Gastrocnemius medialis (tissue), 4 donors: ENCODE measurements at regions not wholly inside any gene's neighbourhood (a gene's known extent, or its start where the extent isn't known, plus 50 kb on each side); places are given as distances from the start of the nearest gene placed in this dataset.

Experiments used
- ATAC-seq, 2 donors: fragments of 150-250 bp; one replicate each; pipeline ENCODE4 v1.9.1; 2016
- DNase-seq, 2 donors: peaks; one replicate each; pipeline ENCODE4 v3.0.0-alpha.2; 2019
- H3K27ac ChIP-seq, 4 donors: fragments of 200-600 bp; sonication (generic); 1 replicate in 1 of 4; 2 replicates in 3 of 4; pipeline ENCODE4 v1.5.1; 2016 to 2018; ENCODE audit warnings: mild to moderate bottlenecking in 2 of 4, moderate library complexity in 1 of 4
- H3K27me3 ChIP-seq, 3 donors: fragments of 200-600 bp; sonication (generic) in 2 of 3; 1 replicate in 1 of 3; 2 replicates in 2 of 3; pipeline versions ENCODE4 v1.5.1 to v1.6.0; 2016 to 2019; ENCODE audit warnings: mild to moderate bottlenecking in 1 of 3, moderate library complexity in 1 of 3
- H3K36me3 ChIP-seq, 2 donors: fragments of 200-600 bp; sonication (generic) in 1 of 2; one replicate each; pipeline ENCODE4 v1.5.1; 2017 to 2018
- H3K4me1 ChIP-seq, 2 donors: fragments of 200-600 bp; sonication (generic) in 1 of 2; one replicate each; pipeline ENCODE4 v1.5.1; 2016 to 2017; ENCODE audit warnings: mild to moderate bottlenecking in 2 of 2
- H3K4me3 ChIP-seq, 4 donors: fragments of 200-600 bp; sonication (generic) in 3 of 4; 1 replicate in 1 of 4; 2 replicates in 3 of 4; pipeline ENCODE4 v1.5.1; 2016 to 2019; ENCODE audit warnings: mild to moderate bottlenecking in 2 of 4
- H3K9me3 ChIP-seq, 3 donors: fragments of 200-600 bp; sonication (generic) in 2 of 3; 1 replicate in 1 of 3; 2 replicates in 2 of 3; pipeline ENCODE4 v1.5.1; 2016 to 2019
- POLR2A ChIP-seq, 2 donors: fragments of 450-650 bp; IDR thresholded peaks; one replicate each; pipeline ENCODE4 v1.6.1; 2017; ENCODE audit warnings: antibody characterized with exemption in 2 of 2, mild to moderate bottlenecking in 2 of 2, moderate library complexity in 2 of 2
- in situ Hi-C, 4 donors: fragments of 200-750 bp; cut with MboI; loops; one replicate each; pipeline versions ENCODE4 v1.15.0 to v1.8.0; 2017; ENCODE audit warnings: low sequenced_read_pairs in 4 of 4
- intact Hi-C: fragments of 100-400 bp; cut with DNase I; formaldehyde crosslinking; loops from one replicate; pipeline ENCODE4 v1.15.1; 2023; ENCODE audit warnings: low total_unique reads
- TF ChIP-seq, protein P1 (sequence below), 5 experiments: fragments of 450-650 bp in 3 of 5; fragments of 200-600 bp in 2 of 5; sonication (generic) in 2 of 5; IDR thresholded peaks in 4 of 5; conservative IDR thresholded peaks in 1 of 5; 1 replicate in 4 of 5; 2 replicates in 1 of 5; pipeline ENCODE4 v1.5.1; 2016 to 2019; ENCODE audit warnings: antibody characterized with exemption in 5 of 5, mild to moderate bottlenecking in 3 of 5, moderate library complexity in 3 of 5

DNA sequence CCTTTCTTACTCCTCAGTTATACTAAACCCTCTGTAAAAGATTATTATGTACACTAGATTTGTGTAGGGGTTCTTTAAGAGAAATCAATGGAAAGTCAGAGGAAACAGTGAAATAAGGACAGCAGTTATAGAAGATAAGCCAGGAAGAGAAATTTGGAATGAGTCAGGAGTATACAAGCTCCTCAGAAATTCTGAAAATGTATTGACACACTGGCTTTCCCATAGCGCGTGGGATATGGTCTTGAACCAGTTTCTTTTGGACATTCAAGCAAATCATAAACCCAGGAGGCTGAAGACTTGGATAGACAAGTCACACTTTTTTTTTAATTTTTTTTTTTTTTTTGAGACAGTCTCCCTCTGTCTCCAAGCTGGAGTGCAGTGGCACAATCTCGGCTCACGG lies 316.1 kb upstream of the MMADHC start:
- TF ChIP-seq POLR2A (IDR thresholded peaks at IDR 0.05), result no peak
- TF ChIP-seq, protein P1, sequence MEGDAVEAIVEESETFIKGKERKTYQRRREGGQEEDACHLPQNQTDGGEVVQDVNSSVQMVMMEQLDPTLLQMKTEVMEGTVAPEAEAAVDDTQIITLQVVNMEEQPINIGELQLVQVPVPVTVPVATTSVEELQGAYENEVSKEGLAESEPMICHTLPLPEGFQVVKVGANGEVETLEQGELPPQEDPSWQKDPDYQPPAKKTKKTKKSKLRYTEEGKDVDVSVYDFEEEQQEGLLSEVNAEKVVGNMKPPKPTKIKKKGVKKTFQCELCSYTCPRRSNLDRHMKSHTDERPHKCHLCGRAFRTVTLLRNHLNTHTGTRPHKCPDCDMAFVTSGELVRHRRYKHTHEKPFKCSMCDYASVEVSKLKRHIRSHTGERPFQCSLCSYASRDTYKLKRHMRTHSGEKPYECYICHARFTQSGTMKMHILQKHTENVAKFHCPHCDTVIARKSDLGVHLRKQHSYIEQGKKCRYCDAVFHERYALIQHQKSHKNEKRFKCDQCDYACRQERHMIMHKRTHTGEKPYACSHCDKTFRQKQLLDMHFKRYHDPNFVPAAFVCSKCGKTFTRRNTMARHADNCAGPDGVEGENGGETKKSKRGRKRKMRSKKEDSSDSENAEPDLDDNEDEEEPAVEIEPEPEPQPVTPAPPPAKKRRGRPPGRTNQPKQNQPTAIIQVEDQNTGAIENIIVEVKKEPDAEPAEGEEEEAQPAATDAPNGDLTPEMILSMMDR (IDR thresholded peaks at IDR 0.05 in 4 of 5, conservative IDR thresholded peaks at IDR 0.05 in 1 of 5), result no peak
- Histone ChIP-seq H3K9me3 (no peaks in the 10 kb centered on the region), H3K4me1 (no peaks in the 10 kb centered on the region), H3K4me3 (no peak overlapping the region), H3K27me3 (no peaks in the 10 kb centered on the region), H3K36me3 (no peaks in the 10 kb centered on the region), H3K27ac (no peak overlapping the region)
- ATAC-seq (no peak), DNase-seq (no peak)
- in situ Hi-C loops (no loop called here), intact Hi-C loops (no loop called here)

DNA sequence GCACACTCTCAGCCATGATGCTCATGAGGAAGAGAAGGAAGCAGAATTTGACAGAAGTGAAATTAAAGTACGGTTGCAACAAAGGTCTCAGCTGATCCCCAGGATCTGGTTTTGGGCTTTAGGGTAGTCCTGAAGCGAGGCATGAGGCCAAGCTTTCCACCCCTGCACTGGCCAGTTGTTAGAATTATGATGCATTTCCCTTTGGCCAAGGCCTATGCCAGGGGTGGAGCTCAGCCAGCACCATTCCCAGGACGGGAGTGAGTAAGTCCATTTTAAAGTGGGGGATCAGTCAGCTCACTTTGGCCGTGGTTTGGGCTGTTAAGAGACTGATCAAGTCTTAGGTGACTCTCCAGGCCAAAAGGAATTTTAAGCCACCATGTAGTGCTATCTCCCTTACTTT lies 314.5 kb upstream of the MMADHC start:
- Histone ChIP-seq H3K36me3 (no peaks in the 10 kb centered on the region), H3K9me3 (no peaks in the 10 kb centered on the region), H3K4me1 (no peaks in the 10 kb centered on the region), H3K4me3 (no peak overlapping the region), H3K27me3 (no peaks in the 10 kb centered on the region), H3K27ac (no peak overlapping the region)
- TF ChIP-seq, protein P1 (IDR thresholded peaks at IDR 0.05 in 4 of 5, conservative IDR thresholded peaks at IDR 0.05 in 1 of 5), result no peak
- no peak for TF ChIP-seq POLR2A (IDR thresholded peaks at IDR 0.05)
- intact Hi-C loops (no loop called here), in situ Hi-C loops (no loop called here)
- no peak for ATAC-seq
- peak in 1 of 2 donors; percentile 30 for DNase-seq

DNA sequence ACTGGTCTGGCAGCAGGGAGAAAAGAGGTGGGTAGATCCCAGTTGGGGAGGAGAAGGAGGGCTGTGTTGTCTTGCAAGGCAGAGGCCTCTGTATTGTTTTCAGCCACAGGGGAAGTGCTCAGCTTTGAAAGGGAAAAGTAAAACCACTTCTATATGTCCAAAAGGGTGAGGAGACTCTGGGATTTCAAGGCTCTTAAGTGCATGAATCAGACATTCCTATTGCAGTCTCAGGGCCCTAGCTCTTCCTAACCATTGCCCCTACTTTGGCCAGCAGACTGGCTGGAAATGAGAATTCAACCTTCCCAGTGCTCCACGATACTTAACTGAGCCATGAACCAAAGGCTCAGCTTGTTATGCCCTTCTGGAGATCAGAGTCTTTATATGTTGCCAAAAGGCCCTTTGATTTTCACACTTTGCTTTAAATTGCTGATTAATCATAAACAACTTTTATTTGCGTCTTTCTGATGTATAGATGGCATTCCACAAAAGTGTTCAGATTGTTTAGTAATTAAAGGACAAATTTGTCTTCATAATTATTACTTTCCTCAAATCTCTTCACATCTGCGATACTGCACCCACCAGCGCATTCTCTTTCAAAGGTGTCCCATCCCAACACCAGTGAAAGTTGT lies 313.8 kb upstream of the MMADHC start:
- no peak for ATAC-seq
- intact Hi-C loops, result no loop called here
- Histone ChIP-seq H3K36me3 (no peaks in the 10 kb centered on the region), H3K4me3 (no peak overlapping the region), H3K27ac (no peak overlapping the region), H3K27me3 (no peaks in the 10 kb centered on the region), H3K4me1 (no peaks in the 10 kb centered on the region), H3K9me3 (no peaks in the 10 kb centered on the region)
- in situ Hi-C loops, result no loop called here
- TF ChIP-seq POLR2A (IDR thresholded peaks at IDR 0.05), result no peak
- TF ChIP-seq, protein P1 (IDR thresholded peaks at IDR 0.05 in 4 of 5, conservative IDR thresholded peaks at IDR 0.05 in 1 of 5), result no peak
- DNase-seq, result no peak

DNA sequence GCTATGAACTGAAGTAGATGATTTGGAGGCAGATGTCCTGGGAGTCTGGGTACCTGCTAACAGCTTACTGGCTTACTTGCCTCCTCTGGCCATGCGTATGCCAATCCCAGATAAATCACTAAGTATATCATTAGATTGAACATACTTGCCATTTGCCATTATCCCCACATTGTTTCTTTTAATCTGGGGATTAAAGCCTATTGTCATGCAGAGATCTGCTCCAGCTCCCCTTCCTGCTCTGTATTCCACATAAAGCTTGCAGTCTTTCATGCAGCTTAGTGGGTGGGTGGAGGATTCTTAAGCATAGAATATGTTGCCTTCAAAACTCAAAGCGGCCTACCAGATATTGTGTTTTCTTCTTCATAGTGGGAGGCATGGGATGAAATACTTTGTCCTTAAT lies 311.8 kb upstream of the MMADHC start:
- no peak overlapping the region for H3K27ac ChIP-seq
- in situ Hi-C loops, result no loop called here
- H3K4me1 ChIP-seq, result no peaks in the 10 kb centered on the region
- intact Hi-C loops, result no loop called here
- no peaks in the 10 kb centered on the region for H3K9me3 ChIP-seq
- ATAC-seq (no peak), DNase-seq (no peak)
- TF ChIP-seq POLR2A (IDR thresholded peaks at IDR 0.05), result no peak
- TF ChIP-seq, protein P1 (IDR thresholded peaks at IDR 0.05 in 4 of 5, conservative IDR thresholded peaks at IDR 0.05 in 1 of 5), result no peak
- no peaks in the 10 kb centered on the region for H3K27me3 ChIP-seq
- H3K4me3 ChIP-seq, result no peak overlapping the region
- no peaks in the 10 kb centered on the region for H3K36me3 ChIP-seq

DNA sequence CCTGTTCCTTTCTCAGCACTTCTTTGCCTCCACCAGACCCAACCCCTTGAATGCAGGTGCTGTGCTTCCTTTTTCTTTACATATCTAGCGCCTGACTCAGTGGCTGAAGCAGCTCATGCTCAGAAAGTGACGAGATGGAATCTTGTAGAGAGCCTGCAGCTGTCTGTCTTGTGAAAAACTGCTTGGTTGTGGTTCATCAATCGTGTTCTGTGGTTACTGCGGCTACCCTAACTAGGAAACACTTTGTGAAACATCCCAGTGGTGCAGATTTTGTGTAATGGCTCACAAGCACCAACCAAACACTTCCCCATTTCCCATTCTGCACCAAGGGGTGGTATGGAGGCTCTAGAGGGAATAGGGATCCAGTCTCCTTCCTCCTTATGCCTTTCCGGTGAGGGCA lies 307.2 kb upstream of the MMADHC start:
- in situ Hi-C loops (no loop called here), intact Hi-C loops (no loop called here)
- no peaks in the 10 kb centered on the region for H3K27me3 ChIP-seq
- H3K27ac ChIP-seq, result no peak overlapping the region
- no peak for ATAC-seq
- H3K36me3 ChIP-seq, result no peaks in the 10 kb centered on the region
- H3K9me3 ChIP-seq, result no peaks in the 10 kb centered on the region
- H3K4me1 ChIP-seq, result no peaks in the 10 kb centered on the region
- TF ChIP-seq, protein P1 (IDR thresholded peaks at IDR 0.05 in 4 of 5, conservative IDR thresholded peaks at IDR 0.05 in 1 of 5), result no peak
- TF ChIP-seq POLR2A (IDR thresholded peaks at IDR 0.05), result no peak
- DNase-seq, result peak in 1 of 2 donors; percentile 14
- no peak overlapping the region for H3K4me3 ChIP-seq
